Activated CD4-positive, alpha-beta T cell treated with anti-CD3 and anti-CD28 coated beads, Interleukin-10, Interleukin-2, amounts not matched to agents 100 ng/mL and 50 ng/mL, durations not matched to agents 16 hours and 8 hours (primary cell): ENCODE measurements at regions not wholly inside any gene's neighbourhood (a gene's known extent, or its start where the extent isn't known, plus 50 kb on each side); places are given as distances from the start of the nearest gene placed in this dataset.

Experiments used
- DNase-seq: peaks from one replicate; pipeline ENCODE4 v3.0.0-alpha.2; 2020

GRCh38 chr4:188197566-188197965, 58.3 kb downstream of the TRIML1 start:
- DNase-seq: no peak

GRCh38 chr4:188198982-188199792, 59.9 kb downstream of the TRIML1 start:
- DNase-seq: no peak

DNA sequence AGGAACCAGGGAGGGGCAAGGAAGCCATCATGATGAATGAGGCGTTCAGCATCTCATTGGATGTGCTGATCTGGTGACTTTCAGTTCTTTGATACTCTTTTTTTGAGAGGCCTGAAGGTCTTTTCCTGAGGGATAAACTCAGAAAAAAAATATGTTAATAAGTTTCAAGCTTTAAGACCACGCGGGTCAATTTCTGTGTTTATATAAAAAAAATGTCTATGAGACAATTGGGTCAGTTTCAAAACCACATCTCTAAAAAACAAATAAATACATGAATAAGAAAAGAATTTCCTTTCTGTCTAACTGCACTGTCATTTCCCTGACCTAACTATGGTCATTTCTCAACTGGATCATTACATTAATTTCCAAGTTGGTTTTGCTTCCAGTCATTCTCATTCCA, 62.6 kb downstream of the TRIML1 start:
- DNase-seq: no peak

DNA sequence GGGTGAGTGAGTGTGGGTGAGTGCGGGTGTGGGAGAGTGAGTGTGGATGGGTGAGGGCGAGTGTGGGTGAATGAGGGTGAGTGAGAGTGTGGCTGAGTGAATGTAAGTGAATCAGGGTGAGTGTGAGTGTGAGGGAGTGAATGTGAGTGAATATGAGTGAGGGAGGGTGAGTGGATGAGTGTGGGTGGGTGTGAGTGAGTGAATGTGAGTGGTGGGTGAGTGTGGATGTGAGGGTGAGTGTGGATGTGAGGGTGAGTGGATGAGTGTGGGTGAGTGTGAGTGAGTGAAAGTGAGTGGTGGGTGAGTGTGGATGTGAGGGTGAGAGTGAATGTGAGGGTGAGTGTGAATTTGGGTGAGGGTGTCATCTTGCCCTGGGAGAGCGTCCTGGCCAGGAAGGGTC, 67.5 kb downstream of the TRIML1 start:
- DNase-seq: no peak

DNA sequence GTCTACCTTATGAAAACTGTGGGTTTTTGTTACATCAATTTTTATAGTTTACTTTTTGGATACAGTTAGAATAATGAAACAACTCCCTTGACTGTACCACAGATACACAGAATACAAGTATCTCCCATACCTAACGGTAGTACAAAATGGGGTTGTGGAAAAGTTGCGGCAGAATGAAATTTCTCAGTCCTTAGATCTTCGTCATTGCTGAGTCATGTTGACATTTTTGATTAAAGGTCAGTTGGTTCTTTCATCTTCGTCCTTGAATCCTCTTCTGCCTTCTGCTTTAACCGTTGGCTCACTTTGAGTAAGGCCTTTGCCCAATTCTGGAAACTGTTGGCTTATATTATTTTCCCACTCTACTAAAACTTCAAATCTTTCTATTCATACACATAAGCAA, 75.6 kb downstream of the TRIML1 start:
- no peak for DNase-seq

DNA sequence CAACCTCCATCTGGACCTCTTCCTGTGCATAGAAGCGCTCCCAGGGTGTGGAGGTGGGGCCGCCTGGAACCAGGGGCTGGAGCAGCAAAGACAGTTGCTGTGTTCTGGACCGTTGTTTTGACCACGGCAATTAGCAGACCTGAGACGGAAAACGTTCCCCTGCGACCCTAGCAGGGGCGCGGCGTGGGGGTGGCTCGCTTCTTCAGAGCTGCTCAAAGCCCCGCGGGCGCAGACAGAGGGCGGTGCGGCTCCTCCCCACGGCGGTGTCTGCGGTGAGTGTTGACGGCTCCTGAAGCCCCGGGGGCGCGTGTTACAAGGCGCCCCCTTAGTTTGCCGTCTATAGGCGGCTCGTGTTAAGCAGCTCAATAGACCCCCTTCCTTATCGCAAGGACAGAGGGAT, 79.2 kb downstream of the TRIML1 start:
- no peak for DNase-seq

DNA sequence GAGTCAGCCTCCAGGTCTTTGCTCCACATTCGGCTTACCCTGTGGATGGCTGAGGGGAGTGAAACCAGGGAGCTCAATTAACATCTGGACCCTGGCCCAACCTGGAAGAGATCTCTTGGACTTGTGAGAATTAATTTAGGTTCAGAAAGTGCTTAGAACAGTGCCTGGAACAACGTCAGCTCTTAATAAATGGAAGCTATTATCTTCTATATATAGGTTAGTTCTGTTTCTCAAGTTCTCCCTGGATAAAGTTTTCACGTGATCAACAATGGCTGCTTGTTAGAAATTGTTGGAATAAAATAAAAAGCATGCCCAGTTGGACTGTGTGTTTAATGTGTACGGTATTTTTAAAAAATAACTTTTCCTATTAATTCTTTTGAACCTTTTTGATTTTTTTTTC, 80.8 kb downstream of the TRIML1 start:
- no peak for DNase-seq

- no peak for DNase-seq
Measured at GRCh38 chr4:188221090-188221489, 81.8 kb downstream of the TRIML1 start.

GRCh38 chr4:188228279-188228678, 89.0 kb downstream of the TRIML1 start:
- DNase-seq: no peak

- DNase-seq: no peak
Measured at GRCh38 chr4:188232428-188232827, 93.2 kb downstream of the TRIML1 start.

- DNase-seq: no peak
Measured at GRCh38 chr4:188242041-188242440, 102.8 kb downstream of the TRIML1 start.

DNA sequence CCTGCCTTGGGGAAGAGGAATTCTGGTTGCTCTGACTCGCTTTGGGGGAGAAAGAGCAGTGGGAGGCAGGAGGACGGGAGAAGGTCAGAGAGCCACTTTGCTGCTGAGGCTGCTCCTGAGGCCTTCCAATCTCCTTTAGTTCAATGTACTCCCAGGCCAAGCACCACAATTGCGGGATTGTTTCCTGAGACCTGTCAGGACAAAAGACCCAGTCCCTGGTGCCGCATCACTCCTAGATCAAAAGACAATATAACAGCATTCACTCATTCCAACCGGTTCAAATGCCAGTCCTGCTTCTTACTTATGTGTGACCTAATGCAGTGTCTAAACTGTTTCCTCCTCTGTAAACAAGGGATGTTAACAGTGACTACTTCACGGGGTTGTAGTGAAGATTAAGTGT, 106.4 kb downstream of the TRIML1 start:
- no peak for DNase-seq

DNA sequence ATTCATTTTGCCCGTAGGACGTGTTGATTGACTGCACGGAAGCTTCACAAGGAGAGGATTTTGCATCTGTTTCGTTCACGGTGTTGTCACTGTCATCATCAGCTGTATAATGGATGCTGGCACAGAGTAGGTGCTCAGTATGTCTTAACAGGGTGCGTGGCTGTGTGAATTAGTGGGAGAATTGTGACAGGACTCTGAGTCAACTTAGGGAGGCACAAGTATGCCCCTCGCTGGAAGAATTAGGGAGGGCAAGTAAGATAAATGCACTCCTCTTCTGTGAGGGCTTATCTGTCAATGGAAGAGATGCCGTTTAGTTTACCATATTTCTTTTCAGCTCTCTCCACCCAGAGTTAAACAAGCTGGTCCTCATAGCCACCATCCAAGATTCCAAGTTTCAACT, 107.2 kb downstream of the TRIML1 start:
- DNase-seq: no peak

DNA sequence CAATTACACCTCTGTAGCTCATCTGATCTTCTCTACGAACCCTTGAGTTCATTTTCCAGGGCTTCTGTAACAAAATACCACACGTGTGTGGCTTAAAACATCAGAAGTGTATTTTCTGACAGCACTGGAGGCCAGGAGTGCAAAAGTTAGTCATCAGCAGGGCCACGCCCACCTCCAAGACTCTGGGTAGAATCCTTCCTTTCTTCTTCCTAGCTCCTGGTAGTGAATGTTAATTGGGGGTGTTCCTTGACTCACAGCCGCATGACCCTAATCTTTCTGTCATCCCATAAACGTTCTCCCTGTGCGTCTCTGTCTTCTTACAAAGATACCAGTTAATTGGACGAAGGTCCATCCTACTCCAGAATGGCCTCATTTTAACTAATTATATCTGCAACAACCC, 115.0 kb downstream of the TRIML1 start:
- DNase-seq: no peak

DNA sequence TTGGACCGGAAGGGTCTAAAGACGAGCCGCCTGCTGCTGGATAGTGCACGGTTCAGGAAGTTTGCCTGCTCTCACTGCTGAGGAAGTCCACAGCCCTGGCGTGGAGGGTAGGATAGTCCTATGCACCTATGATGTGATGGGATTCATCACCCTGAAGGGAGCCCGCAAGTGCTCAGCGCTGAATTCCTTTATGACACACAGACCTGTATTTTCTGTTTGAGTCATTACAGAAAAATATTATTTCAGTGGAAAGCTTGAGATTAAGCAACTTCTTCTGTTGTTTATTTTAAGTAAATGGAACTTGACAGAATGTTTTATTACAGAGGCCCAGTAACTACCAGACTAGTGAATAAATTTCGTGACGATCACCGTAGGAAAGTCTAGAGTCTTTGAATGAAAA, 123.2 kb downstream of the TRIML1 start:
- DNase-seq: no peak

DNA sequence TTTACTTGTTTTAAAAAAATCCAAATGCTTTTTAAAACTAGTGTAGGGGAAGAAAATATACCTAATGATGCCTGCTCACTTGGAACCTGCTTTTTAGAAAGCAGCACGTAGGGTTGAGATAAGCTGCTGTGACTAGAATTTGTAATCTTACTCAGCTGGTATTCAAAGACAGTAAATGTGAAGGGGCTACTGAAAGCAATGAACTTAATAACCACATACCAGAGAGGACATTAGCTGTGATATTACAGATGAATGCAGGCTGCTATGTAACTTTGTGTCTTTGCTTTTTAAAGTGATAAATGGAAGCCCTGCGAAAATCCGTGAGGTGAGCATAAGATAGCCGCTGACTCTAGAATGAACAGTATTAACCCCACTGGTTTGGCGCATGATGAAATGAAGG, 124.1 kb downstream of the TRIML1 start:
- DNase-seq: no peak

- no peak for DNase-seq
Measured at GRCh38 chr4:188266386-188266785, 127.1 kb downstream of the TRIML1 start.

DNA sequence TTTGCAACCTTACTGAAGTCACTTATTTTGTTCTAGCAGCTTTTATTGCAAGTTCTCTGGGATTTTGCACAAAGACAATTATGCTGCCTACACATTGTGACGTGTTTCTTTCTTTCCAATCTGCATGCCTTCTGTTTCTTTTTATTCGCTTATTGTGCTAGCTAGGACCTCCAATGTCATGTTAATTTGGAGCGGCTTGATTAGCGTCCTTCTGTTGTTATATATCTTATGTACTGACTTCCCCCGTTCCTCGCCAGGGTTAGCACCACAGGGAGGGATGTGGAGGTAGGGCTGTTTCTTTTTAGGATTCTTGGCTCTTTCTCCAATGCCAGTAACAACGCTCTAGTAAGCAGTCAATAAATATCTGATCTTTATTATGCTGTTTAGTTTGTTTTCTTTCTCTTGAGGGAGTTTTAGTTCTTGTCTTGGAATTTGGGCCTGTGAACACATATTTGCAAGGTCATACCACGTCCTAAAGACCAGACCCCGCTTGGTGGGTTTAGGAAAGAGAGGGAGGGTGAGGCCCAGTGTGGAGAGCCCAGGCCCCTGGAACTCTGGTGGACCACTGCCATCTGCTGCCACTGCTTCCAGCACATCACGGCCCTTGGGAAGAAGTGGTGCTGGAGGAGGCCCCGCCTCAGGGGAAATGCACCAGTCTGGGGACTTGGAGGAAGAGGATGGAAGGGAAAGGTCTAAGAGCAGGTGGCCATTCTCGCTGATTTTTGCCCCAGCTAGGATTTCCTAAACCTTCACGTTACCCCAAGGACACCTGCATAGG, 129.1 kb downstream of the TRIML1 start:
- DNase-seq: no peak

- no peak for DNase-seq
Measured at GRCh38 chr4:188270273-188271069, 131.2 kb downstream of the TRIML1 start.

GRCh38 chr4:188275686-188276085, 136.4 kb downstream of the TRIML1 start:
- DNase-seq: no peak

GRCh38 chr4:188279184-188279583, 139.9 kb downstream of the TRIML1 start:
- DNase-seq: no peak

GRCh38 chr4:188282471-188283232, 143.4 kb downstream of the TRIML1 start:
- no peak for DNase-seq
